Brain microvascular endothelial cell (primary cell): ENCODE measurements at regions not wholly inside any gene's neighbourhood (a gene's known extent, or its start where the extent isn't known, plus 50 kb on each side); places are given as distances from the start of the nearest gene placed in this dataset.

ENCODE experiments used
- DNase-seq: peaks from one replicate; pipeline ENCODE4 v3.0.0-alpha.2; 2020
- H3K27ac ChIP-seq: fragments of 250-450 bp; sonication (Bioruptor Pico); 2 replicates; pipeline ENCODE4 v1.5.1; 2020; ENCODE audit warnings: mild to moderate bottlenecking, moderate library complexity
- H3K27me3 ChIP-seq: fragments of 250-450 bp; sonication (Bioruptor Pico); replicated peaks from 2 replicates; pipeline ENCODE4 v1.5.1; 2020; ENCODE audit warnings: mild to moderate bottlenecking
- H3K36me3 ChIP-seq: fragments of 250-450 bp; sonication (Bioruptor Pico); replicated peaks from 2 replicates; pipeline ENCODE4 v1.5.1; 2020; ENCODE audit warnings: mild to moderate bottlenecking
- H3K4me3 ChIP-seq: 2 replicates; pipeline ENCODE4 v1.5.1; 2011; ENCODE audit warnings: low read depth, mild to moderate bottlenecking, control low read depth, low read length, moderate library complexity
- in situ Hi-C: cut with HindIII; loops from 2 replicates; pipeline ENCODE4 v1.10.0; 2017; ENCODE audit warnings: low sequenced_read_pairs, low pct_ligation_motif_present
- TF ChIP-seq, protein P1 (sequence below): IDR thresholded peaks from 2 replicates; pipeline ENCODE4 v1.5.1; 2011; ENCODE audit warnings: low read depth, mild to moderate bottlenecking, moderate library complexity, low read length, control low read depth, inconsistent platforms; ENCODE audit errors: missing control alignments

- no peak overlapping the region for H3K4me3 ChIP-seq
- no peak for DNase-seq
- H3K27me3 ChIP-seq, result no peaks in the 10 kb centered on the region
- H3K36me3 ChIP-seq, result no peaks in the 10 kb centered on the region
- TF ChIP-seq, protein P1, sequence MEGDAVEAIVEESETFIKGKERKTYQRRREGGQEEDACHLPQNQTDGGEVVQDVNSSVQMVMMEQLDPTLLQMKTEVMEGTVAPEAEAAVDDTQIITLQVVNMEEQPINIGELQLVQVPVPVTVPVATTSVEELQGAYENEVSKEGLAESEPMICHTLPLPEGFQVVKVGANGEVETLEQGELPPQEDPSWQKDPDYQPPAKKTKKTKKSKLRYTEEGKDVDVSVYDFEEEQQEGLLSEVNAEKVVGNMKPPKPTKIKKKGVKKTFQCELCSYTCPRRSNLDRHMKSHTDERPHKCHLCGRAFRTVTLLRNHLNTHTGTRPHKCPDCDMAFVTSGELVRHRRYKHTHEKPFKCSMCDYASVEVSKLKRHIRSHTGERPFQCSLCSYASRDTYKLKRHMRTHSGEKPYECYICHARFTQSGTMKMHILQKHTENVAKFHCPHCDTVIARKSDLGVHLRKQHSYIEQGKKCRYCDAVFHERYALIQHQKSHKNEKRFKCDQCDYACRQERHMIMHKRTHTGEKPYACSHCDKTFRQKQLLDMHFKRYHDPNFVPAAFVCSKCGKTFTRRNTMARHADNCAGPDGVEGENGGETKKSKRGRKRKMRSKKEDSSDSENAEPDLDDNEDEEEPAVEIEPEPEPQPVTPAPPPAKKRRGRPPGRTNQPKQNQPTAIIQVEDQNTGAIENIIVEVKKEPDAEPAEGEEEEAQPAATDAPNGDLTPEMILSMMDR, result no peak
- in situ Hi-C loops, result no loop called here
- H3K27ac ChIP-seq, result no peak overlapping the region
Observed at GRCh38 chr7:23968791-23969190, 258.8 kb downstream of the STK31 start.

GRCh38 chr7:23969443-23969842 is 259.4 kb downstream of the STK31 start:
- in situ Hi-C loops, result no loop called here
- no peak for DNase-seq
- Histone ChIP-seq H3K27me3 (no peaks in the 10 kb centered on the region), H3K27ac (no peak overlapping the region), H3K36me3 (no peaks in the 10 kb centered on the region), H3K4me3 (no peak overlapping the region)
- TF ChIP-seq, protein P1, result no peak

DNA sequence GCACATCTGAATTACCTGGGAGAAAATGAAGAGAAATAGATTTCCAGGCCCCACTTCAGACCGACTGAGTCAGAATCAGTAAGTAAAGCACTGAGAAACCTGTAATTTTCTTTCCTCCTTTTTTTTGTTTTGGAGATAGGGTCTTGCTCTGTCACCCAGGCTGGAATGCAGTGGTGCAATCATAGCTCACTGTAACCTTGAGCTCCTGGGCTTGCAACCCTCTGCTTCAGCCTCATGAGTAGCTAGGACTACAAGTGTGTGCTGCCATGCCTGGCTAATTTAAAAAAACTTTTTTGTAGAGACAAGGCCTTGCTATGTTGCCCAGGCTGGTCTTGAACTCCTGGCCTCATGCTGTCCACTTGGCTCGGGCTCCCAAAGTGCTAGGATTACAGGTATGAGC is 260.2 kb downstream of the STK31 start:
- TF ChIP-seq, protein P1, result no peak
- H3K4me3 ChIP-seq, result no peak overlapping the region
- no peaks in the 10 kb centered on the region for H3K27me3 ChIP-seq
- in situ Hi-C loops, result no loop called here
- H3K27ac ChIP-seq, result no peak overlapping the region
- no peaks in the 10 kb centered on the region for H3K36me3 ChIP-seq
- DNase-seq, result no peak

DNA sequence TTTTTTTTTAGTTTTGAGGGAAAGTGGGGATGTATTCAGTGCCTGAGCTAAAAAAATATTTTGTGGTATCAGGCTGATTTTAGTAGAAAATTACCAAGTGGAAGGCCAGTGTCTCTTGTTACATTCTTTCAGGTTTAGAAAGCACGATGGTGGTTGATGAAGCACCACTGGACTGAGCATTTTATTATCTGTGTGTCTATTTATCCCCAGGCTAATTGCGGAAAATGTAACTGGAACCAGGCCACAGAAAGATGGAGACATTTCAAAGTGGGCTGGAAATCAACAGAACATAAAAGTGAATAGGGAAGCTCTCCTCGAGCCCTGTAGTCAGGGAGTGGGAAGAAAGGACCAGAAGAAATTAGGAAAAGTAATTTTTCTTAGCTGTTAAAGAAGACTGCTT is 261.0 kb downstream of the STK31 start:
- no peak for DNase-seq
- Histone ChIP-seq H3K36me3 (no peaks in the 10 kb centered on the region), H3K27me3 (no peaks in the 10 kb centered on the region), H3K4me3 (no peak overlapping the region), H3K27ac (no peak overlapping the region)
- TF ChIP-seq, protein P1, result no peak
- in situ Hi-C loops, result no loop called here

DNA sequence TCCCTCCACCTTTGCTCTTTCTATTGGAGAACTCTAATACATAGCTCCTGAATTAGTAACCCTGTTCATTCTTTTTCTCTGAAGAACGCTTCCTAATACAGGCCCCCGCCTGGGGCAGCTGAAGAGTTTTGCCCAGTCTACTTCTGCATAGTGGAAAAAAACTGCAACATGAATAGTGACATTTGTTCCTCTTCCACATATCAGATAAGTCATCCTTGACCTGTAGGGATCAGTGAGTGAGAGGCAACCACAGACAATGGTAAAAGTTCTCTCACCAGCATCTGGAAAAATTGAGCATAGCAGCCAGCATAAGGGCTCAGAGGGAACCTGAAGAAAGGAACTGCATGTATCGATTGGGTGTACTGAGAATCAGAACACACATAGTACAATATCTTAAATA is 262.0 kb downstream of the STK31 start:
- in situ Hi-C loops, result no loop called here
- no peak for DNase-seq
- Histone ChIP-seq H3K27me3 (no peaks in the 10 kb centered on the region), H3K4me3 (no peak overlapping the region), H3K36me3 (no peaks in the 10 kb centered on the region), H3K27ac (no peak overlapping the region)
- TF ChIP-seq, protein P1, result no peak

DNA sequence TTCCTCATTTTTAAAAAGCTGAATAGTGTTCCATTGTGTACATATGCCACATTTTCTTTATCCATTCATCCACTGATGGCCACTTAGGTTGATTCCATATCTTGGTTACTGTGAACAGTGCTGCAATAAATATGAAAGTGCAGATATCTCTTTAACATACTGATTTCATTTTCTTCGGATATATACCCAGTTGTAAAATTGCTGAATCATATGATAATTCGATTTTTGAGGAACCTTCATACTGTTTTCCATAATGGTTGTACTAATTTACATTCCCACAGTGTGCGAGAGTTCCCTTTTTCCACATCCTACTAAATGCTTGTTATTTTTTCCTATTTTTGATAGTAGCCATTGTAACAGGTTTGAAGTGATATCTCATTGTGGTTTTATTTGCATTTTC is 263.2 kb downstream of the STK31 start:
- TF ChIP-seq, protein P1, result no peak
- Histone ChIP-seq H3K36me3 (no peaks in the 10 kb centered on the region), H3K4me3 (no peak overlapping the region), H3K27me3 (no peaks in the 10 kb centered on the region), H3K27ac (no peak overlapping the region)
- no peak for DNase-seq
- in situ Hi-C loops, result no loop called here
